ENCODE measurements at regions not wholly inside any gene's neighbourhood (a gene's known extent, or its start where the extent isn't known, plus 50 kb on each side); places are given as distances from the start of the nearest gene placed in this dataset.
"Not testable (repeated sequence)": the region's sequence is repeated elsewhere in the genome, so short reads cannot be mapped to it uniquely, and the experiment has no call there.

DNA sequence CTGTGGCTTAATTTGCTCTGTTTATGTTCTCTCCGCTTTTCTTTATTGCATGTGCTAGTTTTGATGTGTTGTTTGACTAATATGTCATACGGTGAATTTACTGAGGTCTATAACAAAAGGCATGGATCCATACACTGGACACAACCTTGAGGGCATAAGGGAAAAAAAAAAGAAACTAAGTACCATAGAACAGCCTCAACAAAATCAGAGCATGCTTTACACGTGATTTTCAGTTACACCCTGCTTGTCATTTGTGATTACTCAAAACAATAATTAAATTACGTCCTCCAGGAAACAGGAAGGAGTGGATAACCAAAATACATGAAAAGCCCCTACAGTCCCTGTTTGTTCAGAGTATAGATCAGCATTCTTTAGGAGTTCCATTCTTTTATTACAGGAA is 150.5 kb downstream of the CRPPA start:
- Histone ChIP-seq H3K27me3 (no peaks in the 10 kb centered on the region), H3K9me3 (no peaks in the 10 kb centered on the region), H3K27ac (no peak overlapping the region), H3K4me1 (no peaks in the 10 kb centered on the region), H3K36me3 (no peaks in the 10 kb centered on the region), H3K4me3 (no peak overlapping the region)
- DNase-seq, result no peak
- no peak for TF ChIP-seq CTCF (IDR thresholded peaks at IDR 0.05)
- intact Hi-C loops (cut with DNase I; ENCODE audit: low total_unique reads), result no loop called here

DNA sequence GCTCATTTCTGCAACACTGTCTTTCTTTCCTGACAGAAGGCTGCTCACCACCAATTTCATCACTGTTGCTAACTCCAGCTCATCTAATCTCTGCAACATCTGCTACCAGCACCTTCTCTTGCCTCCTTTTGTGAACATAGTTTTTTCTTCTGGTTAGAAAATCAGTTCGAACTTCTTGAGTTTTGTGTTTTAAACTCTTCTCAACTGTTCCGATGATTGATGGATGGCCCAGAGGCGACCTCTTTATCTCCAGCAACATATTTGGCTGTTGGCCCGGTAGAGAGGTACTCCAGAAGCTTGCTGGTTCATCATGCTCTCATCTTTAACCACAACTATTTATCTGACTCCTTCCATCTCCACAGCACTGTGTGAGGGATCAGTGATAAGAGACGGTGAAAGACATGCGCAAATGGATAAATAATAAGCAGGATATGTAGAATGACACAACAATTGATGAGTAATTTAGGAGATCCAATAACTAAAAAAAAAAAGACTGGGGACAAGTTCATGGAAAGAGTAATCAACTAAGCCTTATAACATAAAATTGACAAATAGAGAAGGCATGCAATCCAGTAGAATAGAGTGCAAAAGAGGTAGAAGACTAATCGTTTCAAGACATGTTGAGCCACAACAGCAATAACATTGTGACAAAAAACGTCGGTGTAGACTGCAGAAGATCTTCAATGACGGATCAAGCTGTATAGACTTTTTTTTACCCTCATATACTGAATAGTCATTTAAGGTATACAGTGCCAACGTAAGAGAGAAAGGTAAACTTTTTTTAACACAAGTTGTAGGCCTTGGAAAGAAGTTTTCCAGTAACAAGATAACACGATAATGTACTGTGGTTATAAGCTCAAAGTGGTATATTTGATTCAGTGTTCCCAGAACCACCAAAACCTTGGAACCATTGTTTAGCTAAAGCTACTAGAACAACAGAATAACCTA is 152.2 kb downstream of the CRPPA start:
- intact Hi-C loops (cut with DNase I; ENCODE audit: low total_unique reads), result no loop called here
- Histone ChIP-seq H3K4me1 (no peaks in the 10 kb centered on the region), H3K36me3 (no peaks in the 10 kb centered on the region), H3K27ac (no peak overlapping the region), H3K9me3 (no peaks in the 10 kb centered on the region), H3K27me3 (no peaks in the 10 kb centered on the region), H3K4me3 (no peak overlapping the region)
- no peak for DNase-seq
- TF ChIP-seq CTCF (IDR thresholded peaks at IDR 0.05), result no peak

DNA sequence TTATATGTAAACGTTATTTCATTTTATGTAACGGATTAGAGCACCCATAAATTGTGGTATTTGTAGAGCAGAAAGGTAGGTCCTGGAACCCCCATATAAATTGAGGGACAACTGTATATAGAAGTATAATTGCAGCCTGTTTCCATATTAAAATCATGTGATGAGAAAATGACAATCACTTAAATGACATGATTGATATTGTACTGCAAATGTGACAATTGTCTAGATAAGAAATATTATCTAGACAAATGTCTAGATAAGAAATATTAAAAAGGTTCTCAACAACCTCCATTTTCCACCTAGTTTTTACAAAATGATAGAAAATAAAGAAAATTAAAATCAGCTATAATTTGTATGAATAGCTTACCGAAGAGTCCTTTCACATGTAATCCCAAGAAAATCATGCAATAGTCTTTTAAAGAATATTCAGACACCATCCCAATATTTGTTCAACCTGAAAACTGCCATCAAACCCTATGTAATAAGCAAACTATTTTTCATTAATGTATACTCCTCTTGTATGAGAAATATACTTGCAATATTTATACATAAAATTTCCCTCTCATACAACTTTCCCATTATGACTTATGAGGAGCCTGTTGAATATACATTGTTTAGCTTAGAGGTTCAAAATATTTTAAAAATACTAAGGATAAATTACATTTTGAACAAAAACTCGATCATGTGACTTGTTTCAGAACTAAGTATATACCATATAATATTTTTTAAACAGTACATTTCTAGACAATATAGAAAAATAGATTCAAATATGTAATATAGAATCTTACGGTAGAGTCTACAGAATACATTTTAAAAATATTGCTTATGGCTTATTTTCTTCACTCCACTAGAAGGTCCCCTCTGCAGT is 153.2 kb downstream of the CRPPA start:
- Histone ChIP-seq H3K4me3 (no peak overlapping the region), H3K4me1 (no peaks in the 10 kb centered on the region), H3K27ac (no peak overlapping the region), H3K9me3 (no peaks in the 10 kb centered on the region), H3K36me3 (no peaks in the 10 kb centered on the region), H3K27me3 (no peaks in the 10 kb centered on the region)
- intact Hi-C loops (cut with DNase I; ENCODE audit: low total_unique reads), result no loop called here
- DNase-seq, result no peak
- no peak for TF ChIP-seq CTCF (IDR thresholded peaks at IDR 0.05)

DNA sequence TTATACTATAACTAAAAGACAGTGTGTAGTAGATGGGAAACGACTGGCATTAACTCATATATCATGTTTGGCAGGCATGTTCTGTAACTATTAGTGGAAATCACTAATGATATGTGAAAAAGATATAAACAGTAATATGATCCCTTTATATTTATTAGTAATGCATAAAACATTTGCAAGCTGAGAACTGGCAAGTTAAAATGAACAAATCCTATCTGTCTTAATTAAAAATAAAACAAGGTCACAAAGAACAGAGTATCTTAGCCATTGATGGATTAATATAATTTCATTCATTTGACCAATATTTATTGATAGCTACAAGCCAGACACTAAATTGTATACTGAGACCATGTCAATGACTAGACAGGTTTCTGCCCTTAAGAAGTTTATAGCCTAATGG is 154.5 kb downstream of the CRPPA start:
- no peaks in the 10 kb centered on the region for H3K4me1 ChIP-seq
- no peaks in the 10 kb centered on the region for H3K27me3 ChIP-seq
- H3K27ac ChIP-seq, result no peak overlapping the region
- no peak for DNase-seq
- no peak for TF ChIP-seq CTCF (IDR thresholded peaks at IDR 0.05)
- no peaks in the 10 kb centered on the region for H3K9me3 ChIP-seq
- no peak overlapping the region for H3K4me3 ChIP-seq
- no peaks in the 10 kb centered on the region for H3K36me3 ChIP-seq
- intact Hi-C loops (cut with DNase I; ENCODE audit: low total_unique reads), result no loop called here

- H3K27me3 ChIP-seq; H3K4me3 ChIP-seq; H3K9me3 ChIP-seq; H3K4me1 ChIP-seq; H3K27ac ChIP-seq; intact Hi-C loops (cut with DNase I; ENCODE audit: low total_unique reads); DNase-seq; H3K36me3 ChIP-seq: not testable (repeated sequence)
Measured at GRCh38 chr7:16266470-16266869, 154.9 kb downstream of the CRPPA start.

All from tibial artery (tissue), 4 donors.